ENCODE measurements at regions not wholly inside any gene's neighbourhood (a gene's known extent, or its start where the extent isn't known, plus 50 kb on each side); places are given as distances from the start of the nearest gene placed in this dataset.

DNA sequence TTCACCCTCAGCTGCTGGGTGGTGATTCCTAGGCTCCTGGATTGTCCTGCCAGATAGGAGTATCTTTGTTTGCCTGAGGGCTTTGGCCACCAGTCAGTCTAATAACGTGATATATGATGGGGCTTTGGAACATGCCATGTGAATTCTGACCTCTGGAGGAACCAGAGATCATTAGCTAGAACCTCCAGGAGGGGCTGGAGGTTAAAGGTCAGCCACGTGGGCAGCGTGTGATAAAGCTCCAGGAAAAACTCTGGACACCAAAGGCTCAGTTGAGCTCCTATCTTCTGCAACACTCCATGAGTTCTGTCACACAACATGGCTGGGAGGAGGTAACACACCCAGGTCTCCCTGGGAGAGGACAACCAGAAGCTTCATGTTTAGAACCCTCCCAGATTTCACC lies 251.1 kb downstream of the DAD1 start:
- DNase-seq (ENCODE audit: low read depth): no peak

DNA sequence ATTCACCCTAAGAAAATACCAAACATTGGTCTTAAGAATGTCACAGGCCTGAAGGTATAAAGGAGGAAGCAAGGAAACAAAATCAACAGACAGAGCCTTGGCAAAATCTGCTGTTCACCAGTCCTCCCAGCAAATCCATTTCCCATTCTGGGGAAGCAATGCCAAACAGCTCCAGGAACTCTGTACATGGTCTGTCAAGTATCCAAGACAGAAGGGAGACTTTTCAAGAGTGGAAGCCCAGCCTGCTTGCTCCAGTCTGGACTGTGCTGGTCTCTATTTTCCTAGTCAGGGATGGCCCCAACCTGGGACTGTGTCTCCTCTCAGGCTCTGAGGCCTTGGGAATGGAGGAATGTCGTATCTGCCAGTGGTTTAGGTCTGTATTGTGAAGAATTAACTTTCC lies 251.5 kb downstream of the DAD1 start:
- DNase-seq (ENCODE audit: low read depth): no peak

DNA sequence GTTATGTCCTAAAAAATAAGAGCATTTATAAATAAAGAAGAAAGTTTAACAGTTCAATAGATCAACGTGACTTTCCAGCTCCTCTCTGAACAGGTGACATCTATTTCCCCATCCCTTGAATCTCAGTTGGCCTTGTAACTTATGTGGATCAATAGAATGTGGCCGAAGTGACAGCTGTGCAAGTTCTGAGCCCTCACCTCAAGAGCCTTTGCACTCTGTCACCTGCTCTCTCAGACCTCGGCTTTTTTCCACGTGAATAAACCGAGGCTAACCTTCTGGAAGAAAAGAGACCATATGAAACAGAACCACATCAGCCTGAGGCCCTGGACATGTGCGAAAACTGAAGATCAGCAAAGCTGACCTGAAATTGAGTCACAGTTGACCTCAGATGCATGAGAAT lies 253.0 kb downstream of the DAD1 start:
- no peak for DNase-seq (ENCODE audit: low read depth)

DNA sequence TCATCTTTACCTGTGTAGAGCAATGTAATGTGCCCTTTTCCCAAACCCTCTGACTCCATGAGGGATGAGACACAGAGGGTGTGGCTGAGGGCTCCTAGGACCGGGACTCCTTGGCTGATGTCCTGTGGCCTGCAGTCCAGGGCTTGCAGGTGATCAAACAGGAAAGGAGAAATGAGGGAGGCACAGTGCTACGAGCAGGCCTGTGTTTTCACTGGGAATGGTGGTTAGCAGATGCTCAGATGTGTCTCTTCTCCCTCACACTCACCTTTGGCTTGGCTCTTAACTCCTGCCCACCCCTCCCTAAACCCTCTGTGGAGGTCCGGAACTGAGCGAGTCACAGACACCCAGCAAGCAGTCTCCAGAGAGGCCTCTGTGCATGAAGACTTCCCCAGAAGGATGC lies 254.4 kb downstream of the DAD1 start:
- no peak for DNase-seq (ENCODE audit: low read depth)

DNA sequence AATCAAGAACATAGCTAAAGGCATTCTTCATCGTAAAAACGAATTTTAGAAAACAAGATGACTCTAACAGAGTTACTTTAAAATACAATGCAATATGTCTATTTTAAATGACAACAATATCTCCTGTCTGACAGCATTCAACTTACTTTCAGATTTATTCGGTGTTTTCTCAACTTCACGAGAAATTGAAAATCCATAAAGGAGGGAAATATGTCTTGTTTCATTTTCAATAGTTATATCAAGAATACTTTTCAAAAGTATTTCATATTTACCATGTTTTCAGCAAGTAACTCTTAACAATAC lies 254.8 kb downstream of the DAD1 start:
- DNase-seq (ENCODE audit: low read depth): no peak

DNA sequence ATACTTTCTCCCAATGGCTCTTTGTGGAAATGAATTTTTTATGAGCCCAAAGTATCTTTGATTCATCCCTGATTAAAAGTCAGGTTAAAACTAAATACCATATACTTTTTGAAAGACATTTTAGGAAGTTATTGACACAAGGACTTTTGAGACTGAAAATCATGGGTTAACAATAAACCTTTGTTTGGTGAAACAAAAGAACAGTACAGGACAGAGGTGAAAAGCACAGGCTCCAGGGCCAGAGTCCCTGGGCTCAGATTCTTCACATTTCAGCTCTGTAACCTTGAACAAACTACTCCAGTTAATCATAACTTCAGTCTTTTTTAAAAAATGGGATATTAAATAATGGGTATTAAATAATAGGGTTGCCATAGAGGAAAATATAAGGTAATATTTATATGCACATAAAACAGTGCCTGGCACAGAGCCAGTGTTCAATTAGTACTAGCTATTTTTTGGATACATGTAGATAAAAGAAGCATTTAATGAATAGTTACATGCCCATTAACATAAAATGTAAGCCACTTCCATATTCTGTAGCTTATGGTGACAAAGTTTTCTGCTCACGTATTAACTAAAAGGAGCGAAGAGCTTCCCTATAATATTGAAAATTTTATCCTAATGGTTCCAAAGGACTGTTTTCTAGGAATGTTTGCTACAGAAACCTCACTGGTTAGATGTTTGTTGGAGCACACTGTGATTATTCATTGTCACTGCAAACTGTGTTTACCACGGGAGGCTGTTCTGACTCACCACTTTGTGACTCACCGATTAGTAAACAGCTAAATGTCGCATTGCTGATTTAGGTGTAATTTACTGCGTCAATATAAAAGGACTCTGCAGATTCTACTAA lies 255.4 kb downstream of the DAD1 start:
- no peak for DNase-seq (ENCODE audit: low read depth)

DNA sequence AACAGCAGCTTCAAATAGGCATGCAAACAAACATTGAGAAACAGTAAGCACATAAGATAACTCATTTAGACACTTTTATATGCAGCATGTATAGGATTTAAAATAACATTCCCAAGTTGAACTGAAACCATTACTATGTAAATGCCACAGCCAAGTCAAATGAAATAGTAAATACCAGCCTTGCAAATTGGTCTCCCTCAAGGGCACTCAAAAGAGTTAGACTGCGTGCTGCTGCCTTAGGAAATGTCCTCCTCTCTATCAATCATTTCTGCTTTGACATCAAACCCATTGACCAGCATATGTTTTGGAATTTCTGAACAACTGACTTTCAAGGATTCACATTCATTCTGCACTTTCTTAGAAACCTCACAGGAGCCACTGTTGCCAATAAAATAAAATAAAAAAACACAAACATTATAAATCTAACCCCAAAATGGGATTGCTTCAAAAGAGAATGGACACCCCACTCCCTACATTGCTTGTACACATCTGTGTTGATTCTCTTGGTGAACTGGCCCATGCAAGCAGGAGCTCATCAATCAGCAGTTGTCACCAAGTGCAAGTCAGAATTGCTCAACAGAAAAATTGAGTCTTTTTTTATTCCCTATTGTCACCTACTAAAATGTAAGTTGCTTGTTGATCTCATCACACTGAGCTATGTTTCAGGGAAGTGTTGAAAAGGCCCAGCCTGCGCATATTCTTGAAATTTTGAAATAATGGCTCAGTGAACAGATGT lies 256.2 kb downstream of the DAD1 start:
- no peak for DNase-seq (ENCODE audit: low read depth)

DNA sequence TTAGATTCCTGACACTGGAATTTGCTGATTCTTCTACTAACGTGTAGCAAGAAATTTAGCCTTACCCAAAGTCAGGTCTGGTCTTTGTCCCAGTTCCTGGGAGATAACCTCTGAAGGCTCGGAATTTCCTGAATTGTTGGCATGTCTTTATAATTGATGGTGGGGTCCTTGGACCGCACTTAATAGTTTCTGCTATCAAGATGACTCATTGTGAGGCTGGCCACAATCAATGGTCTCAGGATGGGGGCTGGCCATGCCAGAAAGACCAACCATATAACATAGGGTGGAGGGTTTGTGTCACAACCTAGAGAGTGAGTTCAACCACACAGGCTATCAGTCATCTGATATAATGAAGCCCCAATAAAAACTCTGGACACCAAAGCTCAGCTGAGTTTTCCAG lies 259.7 kb downstream of the DAD1 start:
- no peak for DNase-seq (ENCODE audit: low read depth)

DNA sequence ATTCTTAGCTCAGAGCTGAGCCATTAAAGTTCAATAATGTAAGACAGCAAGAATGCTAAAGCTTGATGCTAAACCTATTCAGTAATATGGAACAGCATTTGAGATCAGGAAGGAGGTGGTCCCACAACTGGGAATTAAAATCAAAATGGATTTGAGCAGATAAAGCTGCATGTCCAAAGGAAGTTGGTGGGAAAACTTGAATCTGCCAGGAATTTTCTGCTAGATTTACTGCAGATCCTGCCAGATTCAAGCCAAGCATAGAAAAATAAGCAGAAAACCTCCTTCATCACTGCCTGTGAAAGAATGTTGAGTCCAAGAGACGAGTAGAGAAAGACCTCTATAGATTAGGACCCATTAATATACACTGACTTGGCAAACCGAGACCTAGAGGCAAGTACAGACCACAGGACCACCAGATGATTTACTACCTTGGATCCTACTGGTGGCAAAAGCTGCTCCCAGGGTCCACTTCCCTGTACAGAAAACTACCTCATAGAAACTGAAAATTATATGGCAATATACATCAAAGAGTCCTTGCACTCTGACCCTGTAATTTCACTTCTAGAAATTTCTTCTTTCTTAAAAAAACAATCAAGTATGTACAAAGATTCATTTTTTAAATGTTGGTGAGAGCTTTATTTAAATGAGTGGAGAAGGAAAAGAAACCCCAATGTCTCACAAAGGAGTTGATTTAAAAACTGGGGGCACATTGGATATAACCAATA lies 263.2 kb downstream of the DAD1 start:
- DNase-seq (ENCODE audit: low read depth): no peak

DNA sequence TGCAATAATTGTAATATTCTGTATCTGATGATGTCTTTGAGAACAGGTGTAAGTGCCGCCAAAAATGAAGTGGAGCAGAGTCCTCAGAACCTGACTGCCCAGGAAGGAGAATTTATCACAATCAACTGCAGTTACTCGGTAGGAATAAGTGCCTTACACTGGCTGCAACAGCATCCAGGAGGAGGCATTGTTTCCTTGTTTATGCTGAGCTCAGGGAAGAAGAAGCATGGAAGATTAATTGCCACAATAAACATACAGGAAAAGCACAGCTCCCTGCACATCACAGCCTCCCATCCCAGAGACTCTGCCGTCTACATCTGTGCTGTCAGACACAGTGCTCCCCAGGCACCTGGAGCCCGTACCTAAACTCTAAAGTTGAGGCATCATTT lies 268.7 kb downstream of the DAD1 start:
- DNase-seq (ENCODE audit: low read depth): no peak

DNA sequence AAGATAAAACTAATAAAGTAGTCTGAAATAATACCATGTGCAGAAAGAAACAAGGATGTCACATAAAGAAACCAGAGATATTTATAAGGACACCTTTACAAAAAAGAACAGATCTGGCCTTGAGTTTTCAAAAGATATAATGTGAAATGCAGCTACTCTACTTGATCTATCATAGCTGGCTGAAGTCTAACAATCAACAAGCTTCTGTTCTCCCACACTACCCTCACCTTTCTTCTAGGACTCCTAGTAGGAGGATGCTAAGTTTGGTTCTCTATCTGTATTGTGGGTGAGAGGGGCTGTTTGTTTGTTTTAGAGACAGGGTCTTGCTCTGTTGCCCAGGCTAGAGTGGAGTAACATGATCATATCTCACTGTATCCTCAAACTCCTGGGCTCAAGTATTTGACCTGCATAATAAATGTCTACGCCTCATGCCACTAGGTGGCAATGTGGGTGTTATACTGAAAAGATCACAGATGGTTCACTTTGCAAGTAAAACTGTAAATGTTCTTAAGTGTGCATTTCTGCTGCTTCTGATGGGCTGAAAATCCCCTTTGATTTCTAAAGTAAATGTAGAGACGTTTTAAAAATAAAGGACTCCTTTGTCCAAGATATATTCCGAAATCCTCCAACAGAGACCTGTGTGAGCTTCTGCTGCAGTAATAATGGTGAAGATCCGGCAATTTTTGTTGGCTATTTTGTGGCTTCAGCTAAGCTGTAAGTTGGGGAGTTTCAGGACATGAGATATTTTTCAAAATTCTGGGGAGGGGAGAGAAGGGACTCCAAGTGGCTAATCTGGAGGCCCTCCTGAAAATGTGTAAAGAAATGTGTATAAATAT lies 269.3 kb downstream of the DAD1 start:
- DNase-seq (ENCODE audit: low read depth): no peak

DNA sequence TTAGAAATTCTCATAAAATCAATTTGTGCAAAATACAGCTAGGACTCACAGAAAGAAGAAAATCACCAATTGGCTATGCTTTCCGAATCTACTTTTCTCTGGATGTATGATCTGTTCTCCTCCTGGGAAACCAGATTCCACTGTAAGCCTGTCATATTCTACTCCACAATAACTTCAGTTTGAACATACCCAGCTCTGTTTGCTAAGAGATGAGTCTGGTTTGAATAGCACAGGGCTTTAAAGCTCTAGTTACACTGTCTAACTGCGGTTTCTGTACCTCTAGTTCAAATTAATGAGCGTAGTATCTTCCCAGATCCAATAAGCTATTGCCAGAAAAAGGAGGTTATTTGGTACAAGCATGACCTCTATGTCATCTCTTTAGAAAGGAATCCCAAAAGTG lies 270.1 kb downstream of the DAD1 start:
- no peak for DNase-seq (ENCODE audit: low read depth)

DNA sequence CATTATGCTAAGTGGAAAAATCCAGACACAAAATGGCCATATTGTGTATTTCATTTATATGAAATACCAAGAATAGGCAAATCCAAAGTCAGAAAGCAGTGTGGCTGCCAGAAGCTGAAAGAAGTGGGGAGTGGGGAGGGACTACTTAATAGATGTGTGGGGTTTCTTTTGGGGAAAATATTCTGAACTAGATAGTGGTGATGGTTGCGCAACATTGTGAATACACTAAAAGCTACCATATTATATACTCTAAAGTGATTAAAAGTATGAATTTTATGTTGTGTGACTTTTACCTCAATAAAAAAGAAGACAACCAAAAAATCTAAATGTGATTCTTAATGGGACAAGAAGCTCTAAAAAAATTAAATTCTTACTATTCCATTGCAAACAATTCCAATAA lies 272.6 kb downstream of the DAD1 start:
- no peak for DNase-seq (ENCODE audit: low read depth)

DNA sequence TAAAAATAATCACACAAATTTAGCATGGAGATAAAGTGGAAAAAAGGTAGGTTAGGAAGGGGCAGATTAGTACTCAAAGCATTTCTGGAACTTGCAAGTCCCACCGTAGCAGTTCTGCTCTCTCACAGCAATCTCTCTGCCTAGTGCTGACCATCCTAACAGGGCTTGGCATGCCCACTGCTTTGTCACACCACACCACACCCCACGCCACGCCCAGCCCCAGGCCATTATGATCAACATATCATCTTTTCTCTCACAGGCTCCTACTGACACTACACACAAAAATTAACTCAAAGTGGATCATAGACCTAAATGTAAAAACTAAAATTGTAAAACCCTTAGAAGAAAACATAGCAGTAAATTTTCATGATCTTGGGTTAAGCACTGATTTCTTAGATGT lies 273.7 kb downstream of the DAD1 start:
- no peak for DNase-seq (ENCODE audit: low read depth)

DNA sequence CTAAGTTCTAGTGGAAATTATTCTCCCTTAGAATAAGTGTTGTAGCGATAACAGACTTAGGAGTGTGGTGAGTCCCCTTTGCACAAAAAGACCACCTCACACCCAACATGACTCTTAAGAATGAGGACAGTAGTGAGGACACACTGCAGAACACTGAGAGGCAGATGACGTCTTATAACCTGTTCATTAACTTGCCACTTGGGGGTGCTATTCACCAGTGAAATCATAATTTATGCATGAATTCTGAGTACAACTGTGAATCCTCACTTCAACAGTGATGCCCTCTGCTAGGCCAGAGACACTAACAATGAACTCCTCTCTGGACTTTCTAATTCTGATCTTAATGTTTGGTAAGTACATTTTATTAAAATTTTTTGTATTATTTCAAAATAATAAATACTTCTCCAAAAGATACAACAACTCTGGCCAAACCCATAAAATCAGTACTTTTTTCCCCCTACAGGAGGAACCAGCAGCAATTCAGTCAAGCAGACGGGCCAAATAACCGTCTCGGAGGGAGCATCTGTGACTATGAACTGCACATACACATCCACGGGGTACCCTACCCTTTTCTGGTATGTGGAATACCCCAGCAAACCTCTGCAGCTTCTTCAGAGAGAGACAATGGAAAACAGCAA lies 274.7 kb downstream of the DAD1 start:
- no peak for DNase-seq (ENCODE audit: low read depth)

DNA sequence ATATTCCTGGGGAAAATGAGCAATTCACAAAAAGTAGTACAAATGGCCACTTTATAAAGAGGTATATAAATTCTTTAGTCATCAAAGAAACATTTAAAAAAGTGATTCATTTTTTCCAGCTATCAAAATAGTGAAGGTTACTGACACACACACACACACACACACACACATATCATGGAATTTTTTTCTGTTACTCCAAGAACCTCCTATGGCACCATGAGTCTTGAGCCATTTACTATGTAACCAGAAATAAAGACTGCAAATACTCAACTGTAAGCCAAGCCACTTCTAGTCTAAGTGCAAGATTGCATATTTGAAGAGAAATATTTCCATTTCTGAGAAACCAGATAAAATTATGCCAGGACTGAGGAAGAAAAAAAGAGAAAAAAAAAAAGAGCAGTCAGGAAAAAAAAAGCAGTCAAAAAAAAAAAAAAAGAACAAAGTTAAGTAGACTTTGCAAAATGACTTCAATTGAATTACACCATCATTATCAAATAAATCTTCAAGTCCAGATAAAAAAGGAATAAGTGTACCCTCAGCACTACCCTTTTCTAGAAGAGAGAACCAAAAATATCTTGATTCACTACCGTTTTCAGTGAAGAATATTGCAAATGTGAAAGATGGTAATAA lies 275.7 kb downstream of the DAD1 start:
- DNase-seq (ENCODE audit: low read depth): no peak

DNA sequence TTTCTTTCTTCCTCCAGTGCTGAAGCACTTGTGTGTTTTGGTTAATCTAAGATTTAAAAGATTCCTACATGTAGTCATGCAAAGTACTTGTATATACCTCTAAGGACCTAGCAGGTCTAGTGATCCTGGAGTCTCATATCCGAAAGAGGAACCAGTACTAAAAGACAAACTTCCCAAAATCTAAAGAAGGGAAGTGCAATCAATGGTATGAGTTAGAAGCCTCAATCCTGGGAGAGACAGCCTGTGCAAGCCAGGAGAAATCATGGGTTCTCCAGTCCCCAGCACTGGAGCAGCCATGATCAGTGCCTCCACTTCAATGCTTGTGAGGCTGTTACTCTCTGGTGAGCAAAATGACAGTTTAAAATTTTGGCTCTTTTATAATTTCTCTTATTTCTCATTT lies 277.4 kb downstream of the DAD1 start:
- no peak for DNase-seq (ENCODE audit: low read depth)

DNA sequence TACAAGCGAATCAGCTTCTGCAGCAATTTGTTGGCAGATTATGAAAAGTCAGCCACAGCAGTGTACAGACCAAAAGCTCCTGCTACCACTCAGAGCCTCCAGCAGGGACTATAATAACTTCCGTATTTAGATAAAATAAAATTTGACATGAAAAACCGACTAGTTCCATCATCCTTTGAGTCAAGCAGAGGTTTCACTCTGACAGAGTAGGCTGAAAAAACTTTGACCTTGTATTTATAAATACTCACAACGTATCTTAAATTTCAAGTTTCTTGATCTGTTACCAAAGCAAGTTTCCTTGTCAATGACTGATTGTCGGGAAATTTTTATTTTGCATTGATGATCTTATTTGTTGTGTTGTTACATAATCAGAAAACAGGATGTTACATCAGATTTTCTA lies 283.4 kb downstream of the DAD1 start:
- DNase-seq (ENCODE audit: low read depth): no peak

DNA sequence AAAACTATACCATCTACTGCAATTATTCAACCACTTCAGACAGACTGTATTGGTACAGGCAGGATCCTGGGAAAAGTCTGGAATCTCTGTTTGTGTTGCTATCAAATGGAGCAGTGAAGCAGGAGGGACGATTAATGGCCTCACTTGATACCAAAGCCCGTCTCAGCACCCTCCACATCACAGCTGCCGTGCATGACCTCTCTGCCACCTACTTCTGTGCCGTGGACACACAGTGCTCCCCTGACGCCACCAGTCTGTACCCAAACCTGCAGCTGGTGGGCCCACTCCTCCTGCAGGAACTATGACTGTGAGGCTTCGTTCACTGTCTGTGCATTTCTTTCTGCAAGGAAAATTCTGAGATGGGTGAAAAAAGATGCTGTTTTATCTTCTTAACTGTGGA lies 284.7 kb downstream of the DAD1 start:
- no peak for DNase-seq (ENCODE audit: low read depth)

DNA sequence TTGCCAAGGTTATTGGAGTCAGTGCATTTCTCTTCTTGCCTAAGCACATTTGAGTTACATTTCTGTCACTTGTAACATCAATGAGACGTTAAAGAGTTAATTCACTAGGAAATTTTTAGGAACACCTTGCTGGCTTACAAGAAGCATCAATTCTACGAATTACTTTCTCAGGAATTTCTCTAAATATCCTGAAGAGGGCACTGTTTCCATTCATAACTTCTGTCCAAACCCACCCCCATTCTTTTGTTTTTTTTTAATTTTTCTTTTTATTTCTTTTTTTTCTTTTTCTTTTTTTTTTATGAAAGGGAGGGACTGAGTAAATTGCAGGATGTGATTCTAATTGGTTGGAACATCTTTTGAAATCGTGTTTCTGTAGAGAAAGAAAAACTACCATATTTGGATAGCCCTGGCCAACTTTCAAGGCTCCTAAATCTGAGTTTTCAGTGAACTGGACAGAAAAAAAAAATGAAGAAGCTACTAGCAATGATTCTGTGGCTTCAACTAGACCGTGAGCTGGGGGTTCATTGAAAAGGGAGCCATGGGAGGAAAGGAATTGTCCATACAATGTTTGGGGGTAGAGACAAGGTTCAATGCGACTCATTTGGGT lies 285.3 kb downstream of the DAD1 start:
- DNase-seq (ENCODE audit: low read depth): no peak

DNA sequence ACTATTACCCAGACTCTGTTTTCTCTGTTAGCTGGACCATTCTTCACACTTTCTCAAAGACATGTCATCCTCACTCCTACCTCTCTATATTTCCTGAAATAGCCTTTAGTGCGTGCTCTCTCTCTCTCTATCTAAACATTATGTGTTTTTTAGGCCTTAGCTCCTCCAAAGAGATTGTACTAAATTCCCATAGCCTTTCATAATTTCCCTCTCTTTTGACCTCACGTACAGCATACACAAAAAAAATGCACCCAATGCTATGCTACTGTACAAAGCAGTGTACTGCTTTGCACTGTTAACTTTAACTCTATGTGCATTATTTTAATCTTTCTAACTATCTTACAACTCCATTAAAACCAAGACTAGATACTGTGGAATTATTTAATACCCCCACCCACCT lies 288.4 kb downstream of the DAD1 start:
- DNase-seq (ENCODE audit: low read depth): no peak
